Upper lobe of left lung (tissue), 6 donors: ENCODE measurements at regions not wholly inside any gene's neighbourhood (a gene's known extent, or its start where the extent isn't known, plus 50 kb on each side); places are given as distances from the start of the nearest gene placed in this dataset.

Experiments
- ATAC-seq, 2 donors: fragments of 200-7000 bp; cut with Tn5 transposase; one replicate each; pipeline ENCODE4 v1.9.1; 2022; ENCODE audit warnings: mild to moderate bottlenecking in 2 of 2, moderate library complexity in 2 of 2; ENCODE audit not compliant: low FRiP score in 2 of 2
- DNase-seq, 2 donors: peaks; one replicate each; pipeline ENCODE4 v3.0.0-alpha.2; 2019 to 2020
- H3K27ac ChIP-seq, 4 donors: fragments of 200-600 bp; sonication (generic); one replicate each; pipeline ENCODE4 v1.5.1; 2016 to 2019
- H3K27me3 ChIP-seq, 4 donors: fragments of 200-600 bp; sonication (generic); one replicate each; pipeline ENCODE4 v1.5.1; 2017 to 2019
- H3K36me3 ChIP-seq, 4 donors: fragments of 200-600 bp; sonication (generic); one replicate each; pipeline ENCODE4 v1.5.1; 2016 to 2019
- H3K4me1 ChIP-seq, 4 donors: fragments of 200-600 bp; sonication (generic); one replicate each; pipeline ENCODE4 v1.5.1; 2018 to 2019
- H3K4me3 ChIP-seq, 4 donors: fragments of 200-600 bp; sonication (generic); one replicate each; pipeline ENCODE4 v1.5.1; 2017 to 2019; ENCODE audit warnings: mild to moderate bottlenecking in 2 of 4, moderate library complexity in 1 of 4
- H3K9me3 ChIP-seq, 4 donors: fragments of 200-600 bp; sonication (generic); one replicate each; pipeline ENCODE4 v1.5.1; 2018 to 2019
- CTCF ChIP-seq, 6 experiments: fragments of 450-650 bp in 4 of 6; fragments of 200-600 bp in 2 of 6; sonication (generic) in 2 of 6; IDR thresholded peaks; one replicate each; pipeline ENCODE4 v1.5.1; 2016 to 2019; ENCODE audit warnings: antibody characterized with exemption in 6 of 6
- EP300 ChIP-seq, 4 donors: sonication (generic); formaldehyde crosslinking; IDR thresholded peaks; one replicate each; pipeline ENCODE4 v1.5.1; 2017; ENCODE audit warnings: antibody characterized with exemption in 4 of 4, control low read depth in 2 of 4
- POLR2A ChIP-seq, 4 donors: fragments of 450-650 bp; IDR thresholded peaks; one replicate each; pipeline ENCODE4 v1.5.1; 2016 to 2017; ENCODE audit warnings: antibody characterized with exemption in 4 of 4, mild to moderate bottlenecking in 2 of 4
- POLR2AphosphoS5 ChIP-seq, 2 donors: sonication (generic); formaldehyde crosslinking; IDR thresholded peaks; one replicate each; pipeline ENCODE4 v1.5.1; 2017; ENCODE audit warnings: antibody characterized with exemption in 2 of 2
- WGBS, 2 donors: methylation state at CpG; one replicate each; pipeline ENCODE4 v1.1.5; 2017 to 2018; 5-methylcytosine and 5-hydroxymethylcytosine counted together
- donor health status: DM: no; HTN: no; CAD: no; lungs with moderate emphysema.
- donor health status: DM: no; HTN: yes; CAD: no; lungs with severe emphysema.

- Histone ChIP-seq H3K4me1 (peaks cover 0 to 3% (median 0%) of the 10 kb centered on the region in 4 donors), H3K27ac (no peak overlapping the region), H3K4me3 (no peak overlapping the region), H3K36me3 (no peaks in the 10 kb centered on the region), H3K27me3 (no peaks in the 10 kb centered on the region), H3K9me3 (no peaks in the 10 kb centered on the region)
- DNase-seq, result no peak
- no peak for TF ChIP-seq EP300 (IDR thresholded peaks at IDR 0.05)
- no peak for TF ChIP-seq POLR2AphosphoS5 (IDR thresholded peaks at IDR 0.05)
- no peak for ATAC-seq
- 47 to 50% methylated on average over 8 of the region's 8 CpGs for WGBS, 2 donors
These were observed 210.8 kb upstream of the SEMA6D start for GRCh38 chr15:47506329-47507100.

DNA sequence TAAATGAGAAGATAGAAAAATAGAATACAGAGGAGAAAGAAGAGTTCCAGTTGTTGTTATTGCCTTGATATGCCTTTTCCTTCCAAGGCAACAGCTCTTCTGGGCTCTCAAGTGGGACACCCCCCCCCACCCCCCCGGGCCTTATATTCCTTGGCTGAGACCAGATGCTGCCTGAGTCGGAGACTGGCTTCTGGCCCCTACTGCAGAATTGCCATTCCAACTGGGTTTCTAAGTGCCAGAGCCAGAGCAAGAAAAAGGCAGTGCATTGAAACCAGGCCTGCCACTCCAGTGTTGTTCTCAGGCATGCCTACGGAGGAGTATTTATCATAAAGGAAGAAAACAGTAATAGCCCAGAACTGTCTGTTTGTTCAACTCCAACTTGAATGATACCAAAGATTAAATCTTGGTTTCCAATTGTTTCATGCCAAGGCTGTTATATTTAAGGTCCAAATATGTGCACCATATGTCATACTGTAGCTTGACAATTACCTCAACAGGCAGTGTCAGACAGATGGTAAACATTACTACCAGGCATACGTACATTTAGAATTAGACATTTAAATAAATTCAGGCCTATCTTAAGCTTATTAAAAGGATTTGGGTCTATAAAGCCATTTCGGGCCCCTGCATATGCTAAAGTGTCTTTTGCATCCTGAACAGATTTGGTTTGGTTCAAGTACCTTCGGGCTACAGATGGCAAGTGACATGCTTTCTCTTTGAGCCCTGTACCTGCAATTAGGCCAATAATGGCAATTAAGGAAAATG, 209.9 kb upstream of the SEMA6D start:
- 86 to 90% methylated on average over 6 of the region's 6 CpGs for WGBS, 2 donors
- no peaks in the 10 kb centered on the region for H3K9me3 ChIP-seq
- H3K4me3 ChIP-seq, result no peak overlapping the region
- no peaks in the 10 kb centered on the region for H3K36me3 ChIP-seq
- no peak overlapping the region for H3K27ac ChIP-seq
- TF ChIP-seq POLR2A (IDR thresholded peaks at IDR 0.05) (no peak), EP300 (IDR thresholded peaks at IDR 0.05) (no peak), CTCF (IDR thresholded peaks at IDR 0.05) (no peak), POLR2AphosphoS5 (IDR thresholded peaks at IDR 0.05) (no peak)
- DNase-seq (no peak), ATAC-seq (no peak)
- H3K27me3 ChIP-seq, result no peaks in the 10 kb centered on the region
- peaks cover 0 to 3% (median 0%) of the 10 kb centered on the region in 4 donors for H3K4me1 ChIP-seq

DNA sequence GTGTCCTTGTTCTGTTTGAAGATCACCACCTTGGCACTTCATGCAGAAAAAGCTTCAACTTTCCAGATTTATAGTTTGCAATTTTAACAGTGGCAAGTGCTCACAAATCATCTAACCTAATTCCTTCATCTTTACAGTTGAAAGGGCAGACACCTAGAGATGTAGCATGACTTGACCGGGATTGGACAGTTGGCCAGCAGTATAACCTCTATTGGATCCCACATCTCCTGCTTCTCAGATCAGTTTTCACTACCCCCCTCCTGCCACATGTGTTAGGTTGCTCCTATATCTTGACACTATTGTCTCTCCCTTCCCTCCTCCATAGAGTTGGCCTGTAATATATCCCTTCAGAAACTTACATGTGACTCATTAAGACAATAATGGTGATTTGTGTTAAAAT, 206.0 kb upstream of the SEMA6D start:
- no peaks in the 10 kb centered on the region for H3K36me3 ChIP-seq
- ATAC-seq (no peak), DNase-seq (no peak)
- WGBS, 2 donors, result 89 to 96% methylated on average over 1 of the region's 1 CpG
- no peaks in the 10 kb centered on the region for H3K4me1 ChIP-seq
- no peak overlapping the region for H3K4me3 ChIP-seq
- no peaks in the 10 kb centered on the region for H3K27me3 ChIP-seq
- no peaks in the 10 kb centered on the region for H3K9me3 ChIP-seq
- H3K27ac ChIP-seq, result no peak overlapping the region
- TF ChIP-seq CTCF (IDR thresholded peaks at IDR 0.05), result no peak
- TF ChIP-seq EP300 (IDR thresholded peaks at IDR 0.05), result no peak
- TF ChIP-seq POLR2AphosphoS5 (IDR thresholded peaks at IDR 0.05), result no peak
- no peak for TF ChIP-seq POLR2A (IDR thresholded peaks at IDR 0.05)

GRCh38 chr15:47513471-47513870, 203.8 kb upstream of the SEMA6D start:
- Histone ChIP-seq H3K9me3 (no peaks in the 10 kb centered on the region), H3K4me1 (no peaks in the 10 kb centered on the region), H3K27me3 (no peaks in the 10 kb centered on the region), H3K36me3 (no peaks in the 10 kb centered on the region), H3K4me3 (no peak overlapping the region), H3K27ac (no peak overlapping the region)
- TF ChIP-seq EP300 (IDR thresholded peaks at IDR 0.05), result no peak
- TF ChIP-seq CTCF (IDR thresholded peaks at IDR 0.05), result no peak
- no peak for TF ChIP-seq POLR2AphosphoS5 (IDR thresholded peaks at IDR 0.05)
- TF ChIP-seq POLR2A (IDR thresholded peaks at IDR 0.05), result no peak
- 90 to 97% methylated on average over 5 of the region's 5 CpGs for WGBS, 2 donors
- no peak for DNase-seq
- ATAC-seq, result no peak

- no peaks in the 10 kb centered on the region for H3K4me1 ChIP-seq
- no peaks in the 10 kb centered on the region for H3K27me3 ChIP-seq
- 39 to 70% methylated on average over 2 of the region's 2 CpGs for WGBS, 2 donors
- no peak for DNase-seq
- no peak for ATAC-seq
- H3K9me3 ChIP-seq, result no peaks in the 10 kb centered on the region
- H3K36me3 ChIP-seq, result no peaks in the 10 kb centered on the region
- H3K27ac ChIP-seq, result no peak overlapping the region
- no peak for TF ChIP-seq POLR2A (IDR thresholded peaks at IDR 0.05)
- no peak for TF ChIP-seq POLR2AphosphoS5 (IDR thresholded peaks at IDR 0.05)
- no peak for TF ChIP-seq CTCF (IDR thresholded peaks at IDR 0.05)
- no peak for TF ChIP-seq EP300 (IDR thresholded peaks at IDR 0.05)
- H3K4me3 ChIP-seq, result no peak overlapping the region
These were observed 203.1 kb upstream of the SEMA6D start for GRCh38 chr15:47514200-47514652.
